A549 (cell line): ENCODE measurements at regions not wholly inside any gene's neighbourhood (a gene's known extent, or its start where the extent isn't known, plus 50 kb on each side); places are given as distances from the start of the nearest gene placed in this dataset.

Experiments used
- CBX8 ChIP-seq: fragments of 200-600 bp; sonication (generic); IDR thresholded peaks from 2 replicates; pipeline ENCODE4 v1.6.1; 2016
- CEBPB ChIP-seq, 2 experiments: fragments of >200 bp in 1 of 2; sonication (Bioruptor Twin) in 1 of 2; formaldehyde crosslinking in 1 of 2; IDR thresholded peaks; 2 replicates each; pipeline ENCODE4 v1.6.1; 2012 to 2016
- CTCF ChIP-seq: fragments of >200 bp; sonication (Bioruptor Twin); formaldehyde crosslinking; IDR thresholded peaks from 3 replicates; pipeline ENCODE4 v1.5.1; 2016
- EP300 ChIP-seq, 2 experiments: fragments of >200 bp; sonication (Bioruptor Twin); formaldehyde crosslinking; IDR thresholded peaks; 2 replicates in 1 of 2; 3 replicates in 1 of 2; pipeline ENCODE4 v1.6.1; 2016 to 2017
- NFE2L2 ChIP-seq: fragments of 150-350 bp; conservative IDR thresholded peaks from 2 replicates; pipeline ENCODE4 v1.6.1; 2014; ENCODE audit warnings: low read length
- POLR2A ChIP-seq: IDR thresholded peaks from 2 replicates; pipeline ENCODE4 v1.6.1; 2012; ENCODE audit warnings: mild to moderate bottlenecking, low read length
- RAD21 ChIP-seq, 2 experiments: fragments of >200 bp in 1 of 2; sonication (Bioruptor Twin) in 1 of 2; formaldehyde crosslinking in 1 of 2; IDR thresholded peaks in 1 of 2; conservative IDR thresholded peaks in 1 of 2; 2 replicates in 1 of 2; 3 replicates in 1 of 2; pipeline ENCODE4 v1.6.1; 2012 to 2018; ENCODE audit warnings: inconsistent platforms in 1 of 2
- TF ChIP-seq, protein P1 (sequence below): fragments of >200 bp; sonication (Bioruptor Twin); formaldehyde crosslinking; IDR thresholded peaks from 3 replicates; pipeline ENCODE4 v1.6.1; 2016
- TF ChIP-seq, protein P2 (sequence below): IDR thresholded peaks from 2 replicates; pipeline ENCODE4 v1.6.1; 2012

DNA sequence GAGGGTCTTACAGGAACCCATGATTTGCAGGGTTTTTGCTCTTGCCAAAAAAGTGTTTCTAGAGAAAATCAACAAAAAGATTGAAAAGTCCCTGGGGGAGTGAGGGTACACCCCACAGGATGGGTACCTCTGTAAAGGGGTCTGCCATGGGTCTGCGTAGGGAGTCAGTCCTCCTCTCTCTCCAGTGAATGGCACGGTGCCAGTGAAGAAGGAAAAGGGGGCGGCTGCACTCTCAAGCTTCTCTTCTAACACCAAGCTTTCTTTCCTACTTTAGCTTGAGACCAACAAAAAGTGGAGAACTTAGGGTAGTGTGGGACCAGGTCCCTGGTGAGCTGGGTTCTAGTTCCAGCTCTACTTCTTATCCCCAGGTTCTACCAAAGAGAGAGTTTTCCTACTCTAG is 87.4 kb downstream of the GLUL start:
- no peak for TF ChIP-seq CTCF
- no peak for TF ChIP-seq CEBPB (IDR thresholded peaks at IDR 0.05)
- no peak for TF ChIP-seq POLR2A
- TF ChIP-seq EP300 (IDR thresholded peaks at IDR 0.05), result no peak
- TF ChIP-seq RAD21 (conservative IDR thresholded peaks at IDR 0.05 in 1 of 2, IDR thresholded peaks at IDR 0.05 in 1 of 2), result no peak
- TF ChIP-seq, protein P1, sequence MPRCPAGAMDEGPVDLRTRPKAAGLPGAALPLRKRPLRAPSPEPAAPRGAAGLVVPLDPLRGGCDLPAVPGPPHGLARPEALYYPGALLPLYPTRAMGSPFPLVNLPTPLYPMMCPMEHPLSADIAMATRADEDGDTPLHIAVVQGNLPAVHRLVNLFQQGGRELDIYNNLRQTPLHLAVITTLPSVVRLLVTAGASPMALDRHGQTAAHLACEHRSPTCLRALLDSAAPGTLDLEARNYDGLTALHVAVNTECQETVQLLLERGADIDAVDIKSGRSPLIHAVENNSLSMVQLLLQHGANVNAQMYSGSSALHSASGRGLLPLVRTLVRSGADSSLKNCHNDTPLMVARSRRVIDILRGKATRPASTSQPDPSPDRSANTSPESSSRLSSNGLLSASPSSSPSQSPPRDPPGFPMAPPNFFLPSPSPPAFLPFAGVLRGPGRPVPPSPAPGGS, result no peak
- no peak for TF ChIP-seq CBX8
- TF ChIP-seq, protein P2, sequence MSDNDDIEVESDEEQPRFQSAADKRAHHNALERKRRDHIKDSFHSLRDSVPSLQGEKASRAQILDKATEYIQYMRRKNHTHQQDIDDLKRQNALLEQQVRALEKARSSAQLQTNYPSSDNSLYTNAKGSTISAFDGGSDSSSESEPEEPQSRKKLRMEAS, result no peak
- no peak for TF ChIP-seq NFE2L2
